ENCODE measurements at regions not wholly inside any gene's neighbourhood (a gene's known extent, or its start where the extent isn't known, plus 50 kb on each side); places are given as distances from the start of the nearest gene placed in this dataset.

GRCh38 chrX:14398725-14399124, 130.6 kb upstream of the GLRA2 start:
- no peak overlapping the region for H3K27ac Mint-ChIP-seq (ENCODE audit: unreplicated experiment)
- H3K27me3 Mint-ChIP-seq (ENCODE audit: unreplicated experiment), result no peaks in the 10 kb centered on the region
- H3K36me3 Mint-ChIP-seq (ENCODE audit: unreplicated experiment), result no peaks in the 10 kb centered on the region
- DNase-seq, result no peak
- no peak overlapping the region for H3K4me3 Mint-ChIP-seq (ENCODE audit: unreplicated experiment)
- H3K4me1 Mint-ChIP-seq (ENCODE audit: low read depth, unreplicated experiment), result no peaks in the 10 kb centered on the region
- no peak for TF ChIP-seq CTCF (IDR thresholded peaks at IDR 0.05; ENCODE audit: partially characterized antibody, unreplicated experiment)
- no peaks in the 10 kb centered on the region for H3K9me3 Mint-ChIP-seq (ENCODE audit: unreplicated experiment)

DNA sequence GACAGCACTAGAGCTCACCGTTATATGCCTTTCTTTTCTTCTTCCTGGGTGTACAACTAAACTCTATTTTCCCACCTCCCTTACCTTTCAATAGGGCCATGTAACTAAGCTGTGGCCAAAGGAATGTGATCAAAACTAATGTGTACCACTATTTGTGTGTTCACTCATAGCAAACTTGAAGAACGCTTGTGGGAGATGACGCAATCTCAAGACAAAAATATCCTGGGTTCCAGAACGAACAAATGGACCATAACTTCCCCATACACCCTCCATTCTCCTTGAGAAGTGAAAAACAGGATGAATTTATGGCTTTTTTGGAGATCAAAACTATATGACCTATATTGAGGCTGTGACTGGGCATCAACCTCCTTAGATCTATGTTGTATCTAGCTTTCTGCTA, 139.7 kb upstream of the GLRA2 start:
- no peak for TF ChIP-seq CTCF (IDR thresholded peaks at IDR 0.05; ENCODE audit: partially characterized antibody, unreplicated experiment)
- Mint-ChIP-seq H3K36me3 (ENCODE audit: unreplicated experiment) (no peaks in the 10 kb centered on the region), H3K9me3 (ENCODE audit: unreplicated experiment) (no peaks in the 10 kb centered on the region), H3K27ac (ENCODE audit: unreplicated experiment) (no peak overlapping the region), H3K27me3 (ENCODE audit: unreplicated experiment) (no peaks in the 10 kb centered on the region), H3K4me3 (ENCODE audit: unreplicated experiment) (no peak overlapping the region), H3K4me1 (ENCODE audit: low read depth, unreplicated experiment) (no peaks in the 10 kb centered on the region)
- DNase-seq, result no peak

GRCh38 chrX:14386981-14387380, 142.4 kb upstream of the GLRA2 start:
- Mint-ChIP-seq H3K9me3 (ENCODE audit: unreplicated experiment) (no peaks in the 10 kb centered on the region), H3K27me3 (ENCODE audit: unreplicated experiment) (no peaks in the 10 kb centered on the region), H3K4me3 (ENCODE audit: unreplicated experiment) (no peak overlapping the region), H3K4me1 (ENCODE audit: low read depth, unreplicated experiment) (no peaks in the 10 kb centered on the region), H3K36me3 (ENCODE audit: unreplicated experiment) (no peaks in the 10 kb centered on the region), H3K27ac (ENCODE audit: unreplicated experiment) (no peak overlapping the region)
- no peak for DNase-seq
- no peak for TF ChIP-seq CTCF (IDR thresholded peaks at IDR 0.05; ENCODE audit: partially characterized antibody, unreplicated experiment)

GRCh38 chrX:14380044-14380443, 149.3 kb upstream of the GLRA2 start:
- no peaks in the 10 kb centered on the region for H3K9me3 Mint-ChIP-seq (ENCODE audit: unreplicated experiment)
- DNase-seq, result no peak
- H3K27me3 Mint-ChIP-seq (ENCODE audit: unreplicated experiment), result no peaks in the 10 kb centered on the region
- H3K27ac Mint-ChIP-seq (ENCODE audit: unreplicated experiment), result no peak overlapping the region
- no peak overlapping the region for H3K4me3 Mint-ChIP-seq (ENCODE audit: unreplicated experiment)
- H3K4me1 Mint-ChIP-seq (ENCODE audit: low read depth, unreplicated experiment), result no peaks in the 10 kb centered on the region
- no peak for TF ChIP-seq CTCF (IDR thresholded peaks at IDR 0.05; ENCODE audit: partially characterized antibody, unreplicated experiment)
- H3K36me3 Mint-ChIP-seq (ENCODE audit: unreplicated experiment), result no peaks in the 10 kb centered on the region

- H3K9me3 Mint-ChIP-seq (ENCODE audit: unreplicated experiment), result no peaks in the 10 kb centered on the region
- H3K36me3 Mint-ChIP-seq (ENCODE audit: unreplicated experiment), result no peaks in the 10 kb centered on the region
- H3K4me3 Mint-ChIP-seq (ENCODE audit: unreplicated experiment), result no peak overlapping the region
- H3K27me3 Mint-ChIP-seq (ENCODE audit: unreplicated experiment), result no peaks in the 10 kb centered on the region
- DNase-seq, result no peak
- TF ChIP-seq CTCF (IDR thresholded peaks at IDR 0.05; ENCODE audit: partially characterized antibody, unreplicated experiment), result no peak
- H3K4me1 Mint-ChIP-seq (ENCODE audit: low read depth, unreplicated experiment), result no peaks in the 10 kb centered on the region
- H3K27ac Mint-ChIP-seq (ENCODE audit: unreplicated experiment), result no peak overlapping the region
These were observed 151.9 kb upstream of the GLRA2 start for GRCh38 chrX:14377427-14377826.

Measured in glutamatergic neuron (in vitro differentiated cells).